CD4-positive, alpha-beta T cell (primary cell): ENCODE measurements at regions not wholly inside any gene's neighbourhood (a gene's known extent, or its start where the extent isn't known, plus 50 kb on each side); places are given as distances from the start of the nearest gene placed in this dataset.

ENCODE experiments used
- ATAC-seq: fragments of 200-7000 bp; cut with Tn5 transposase; one replicate; pipeline ENCODE4 v1.10.0; 2022; ENCODE audit warnings: mild to moderate bottlenecking; ENCODE audit not compliant: poor library complexity
- CTCF ChIA-PET: fragments of 350-600 bp; sonication (Branson Sonifier 250); formaldehyde crosslinking; loops from one replicate; lab custom pipeline; 2021; ENCODE audit warnings: antibody characterized with exemption, inconsistent platforms; lab: Charles Lee
- POLR2A ChIA-PET: fragments of 350-600 bp; sonication (Branson Sonifier 250); formaldehyde crosslinking; loops from one replicate; lab custom pipeline; 2021; ENCODE audit warnings: antibody characterized with exemption, inconsistent platforms; lab: Charles Lee
- DNase-seq, 14 experiments: peaks; one replicate each; pipeline ENCODE4 v3.0.0-alpha.2; 2013 to 2020; ENCODE audit warnings: mixed read lengths in 2 of 14
- H3K27ac ChIP-seq, 2 donors: one replicate each; pipeline versions ENCODE4 v1.5.1 to v1.7.0; 2013; ENCODE audit warnings: low read length in 2 of 2, low read depth in 1 of 2, mild to moderate bottlenecking in 1 of 2
- H3K27me3 ChIP-seq, 2 experiments: 1 replicate in 1 of 2; 2 replicates in 1 of 2; pipeline versions ENCODE4 v1.6.1 to v1.7.0; 2013; ENCODE audit warnings: low read length in 2 of 2, control low read depth in 1 of 2, mild to moderate bottlenecking in 1 of 2, moderate library complexity in 1 of 2; ENCODE audit not compliant: insufficient read depth in 2 of 2, control insufficient read depth in 1 of 2
- H3K36me3 ChIP-seq: one replicate; pipeline ENCODE4 v1.6.1; 2013; ENCODE audit warnings: low read length, control low read depth; ENCODE audit not compliant: insufficient read depth
- H3K4me1 ChIP-seq: one replicate; pipeline ENCODE4 v1.6.1; 2013; ENCODE audit warnings: low read length, control low read depth; ENCODE audit not compliant: insufficient read depth
- H3K4me3 ChIP-seq: one replicate; pipeline ENCODE4 v1.5.1; 2013; ENCODE audit warnings: mild to moderate bottlenecking, low read length, moderate library complexity
- H3K9me3 ChIP-seq, 2 experiments: 1 replicate in 1 of 2; 2 replicates in 1 of 2; pipeline versions ENCODE4 v1.6.1 to v1.7.0; 2013; ENCODE audit warnings: low read length in 2 of 2, mild to moderate bottlenecking in 2 of 2, control low read depth in 1 of 2, moderate library complexity in 1 of 2; ENCODE audit not compliant: control insufficient read depth in 1 of 2, insufficient read depth in 1 of 2
- H3K27ac Mint-ChIP-seq: one replicate; pipeline ENCODE4 v1.8.0; 2020; ENCODE audit warnings: mixed read lengths
- H3K27me3 Mint-ChIP-seq: one replicate; pipeline ENCODE4 v1.8.0; 2021; ENCODE audit warnings: mixed read lengths
- H3K36me3 Mint-ChIP-seq: one replicate; pipeline ENCODE4 v1.8.0; 2021; ENCODE audit warnings: low read depth, mixed read lengths
- H3K4me1 Mint-ChIP-seq: one replicate; pipeline ENCODE4 v1.8.0; 2021; ENCODE audit warnings: low read depth, mixed read lengths
- H3K4me3 Mint-ChIP-seq: one replicate; pipeline ENCODE4 v1.8.0; 2020; ENCODE audit warnings: mild to moderate bottlenecking, mixed read lengths
- H3K9me3 Mint-ChIP-seq: one replicate; pipeline ENCODE4 v1.8.0; 2020; ENCODE audit warnings: mixed read lengths
- CTCF ChIP-seq: fragments of 200-600 bp; IDR thresholded peaks from one replicate; pipeline ENCODE4 v1.8.0; 2022; ENCODE audit warnings: antibody characterized with exemption, mild to moderate bottlenecking
- intact Hi-C, 2 experiments: fragments of 100-400 bp; cut with DNase I in 1 of 2; cut with micrococcal nuclease in 1 of 2; formaldehyde crosslinking; loops; one replicate each; pipeline versions ENCODE4 v1.15.1 to v1.9.0; 2023 to 2025; cut with DNase I, micrococcal nuclease

DNA sequence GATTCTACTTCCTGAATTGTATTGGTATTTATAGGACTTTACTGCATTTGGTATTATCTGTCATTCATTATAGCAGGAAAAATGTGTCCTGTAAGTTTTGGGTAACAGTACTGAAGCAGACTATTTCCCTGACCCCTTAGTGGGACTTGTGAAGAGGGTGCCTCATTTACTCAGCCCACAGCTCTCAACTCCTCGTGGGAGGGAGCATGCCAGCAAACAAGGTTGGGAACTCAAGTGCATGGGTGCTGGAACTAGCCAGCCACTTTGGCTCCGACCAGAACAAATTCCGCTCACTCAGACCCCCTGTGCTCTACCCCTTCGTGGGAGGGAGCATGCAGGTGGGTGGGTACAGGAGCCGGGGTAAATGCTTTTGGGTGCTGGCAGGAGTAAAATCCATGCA is 1773.5 kb upstream of the WWC1 start:
- H3K4me1 Mint-ChIP-seq = no peaks in the 10 kb centered on the region
- ChIA-PET POLR2A (no interaction called here), CTCF (no interaction called here)
- H3K36me3 Mint-ChIP-seq = no peaks in the 10 kb centered on the region
- no peak for ATAC-seq
- no peaks in the 10 kb centered on the region for H3K27me3 ChIP-seq
- H3K36me3 ChIP-seq = no peaks in the 10 kb centered on the region
- H3K4me1 ChIP-seq = no peaks in the 10 kb centered on the region
- peaks cover 9% of the 10 kb centered on the region for H3K9me3 Mint-ChIP-seq
- H3K4me3 ChIP-seq = no peak overlapping the region
- H3K27me3 Mint-ChIP-seq = no peaks in the 10 kb centered on the region
- H3K4me3 Mint-ChIP-seq = no peak overlapping the region
- H3K27ac ChIP-seq = no peak overlapping the region
- no peak for DNase-seq
- intact Hi-C loops = no loop called here
- peaks cover 0 to 7% of the 10 kb centered on the region in 2 experiments for H3K9me3 ChIP-seq
- no peak for TF ChIP-seq CTCF
- no peak overlapping the region for H3K27ac Mint-ChIP-seq

DNA sequence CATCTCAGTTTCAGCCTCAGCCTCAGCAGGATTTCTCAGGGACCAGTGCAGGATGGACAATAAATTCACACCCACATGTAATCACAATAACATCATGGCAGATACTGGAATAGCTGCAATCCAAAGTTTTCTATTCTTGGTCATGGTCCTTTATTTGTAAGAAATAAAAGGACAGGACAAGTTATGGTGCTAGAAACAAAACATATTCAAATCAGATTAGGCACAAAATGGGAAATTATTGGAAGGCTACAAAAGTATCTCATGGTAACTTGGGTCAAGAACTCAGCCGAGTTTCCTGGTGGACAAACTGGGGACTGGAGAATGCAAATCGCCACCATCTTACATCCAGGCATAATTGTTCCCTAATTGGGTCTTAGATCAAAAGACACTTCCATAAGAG is 1768.2 kb upstream of the WWC1 start:
- H3K4me3 Mint-ChIP-seq = no peak overlapping the region
- intact Hi-C loops = no loop called here
- no peaks in the 10 kb centered on the region for H3K27me3 ChIP-seq
- peaks cover 9% of the 10 kb centered on the region for H3K9me3 Mint-ChIP-seq
- no peak overlapping the region for H3K27ac Mint-ChIP-seq
- no peaks in the 10 kb centered on the region for H3K27me3 Mint-ChIP-seq
- peaks cover 0 to 14% of the 10 kb centered on the region in 2 experiments for H3K9me3 ChIP-seq
- no peak for TF ChIP-seq CTCF
- H3K36me3 Mint-ChIP-seq = no peaks in the 10 kb centered on the region
- H3K27ac ChIP-seq = no peak overlapping the region
- ATAC-seq (no peak), DNase-seq (no peak)
- H3K4me1 Mint-ChIP-seq = no peaks in the 10 kb centered on the region
- ChIA-PET POLR2A (no interaction called here), CTCF (no interaction called here)
- H3K4me1 ChIP-seq = no peaks in the 10 kb centered on the region
- no peak overlapping the region for H3K4me3 ChIP-seq
- H3K36me3 ChIP-seq = no peaks in the 10 kb centered on the region

GRCh38 chr5:166529200-166529599 is 1762.2 kb upstream of the WWC1 start:
- Mint-ChIP-seq H3K4me3 (no peak overlapping the region), H3K9me3 (peaks cover 5% of the 10 kb centered on the region), H3K36me3 (no peaks in the 10 kb centered on the region), H3K4me1 (no peaks in the 10 kb centered on the region), H3K27me3 (no peaks in the 10 kb centered on the region), H3K27ac (no peak overlapping the region)
- H3K27me3 ChIP-seq = no peaks in the 10 kb centered on the region
- ChIA-PET CTCF (no interaction called here), POLR2A (no interaction called here)
- intact Hi-C loops = no loop called here
- H3K36me3 ChIP-seq = no peaks in the 10 kb centered on the region
- no peaks in the 10 kb centered on the region for H3K4me1 ChIP-seq
- no peak for DNase-seq
- no peak overlapping the region for H3K4me3 ChIP-seq
- H3K27ac ChIP-seq = no peak overlapping the region
- ATAC-seq = no peak
- H3K9me3 ChIP-seq = peaks cover 5 to 8% of the 10 kb centered on the region in 2 experiments
- no peak for TF ChIP-seq CTCF
